ENCODE measurements at regions not wholly inside any gene's neighbourhood (a gene's known extent, or its start where the extent isn't known, plus 50 kb on each side); places are given as distances from the start of the nearest gene placed in this dataset.

DNA sequence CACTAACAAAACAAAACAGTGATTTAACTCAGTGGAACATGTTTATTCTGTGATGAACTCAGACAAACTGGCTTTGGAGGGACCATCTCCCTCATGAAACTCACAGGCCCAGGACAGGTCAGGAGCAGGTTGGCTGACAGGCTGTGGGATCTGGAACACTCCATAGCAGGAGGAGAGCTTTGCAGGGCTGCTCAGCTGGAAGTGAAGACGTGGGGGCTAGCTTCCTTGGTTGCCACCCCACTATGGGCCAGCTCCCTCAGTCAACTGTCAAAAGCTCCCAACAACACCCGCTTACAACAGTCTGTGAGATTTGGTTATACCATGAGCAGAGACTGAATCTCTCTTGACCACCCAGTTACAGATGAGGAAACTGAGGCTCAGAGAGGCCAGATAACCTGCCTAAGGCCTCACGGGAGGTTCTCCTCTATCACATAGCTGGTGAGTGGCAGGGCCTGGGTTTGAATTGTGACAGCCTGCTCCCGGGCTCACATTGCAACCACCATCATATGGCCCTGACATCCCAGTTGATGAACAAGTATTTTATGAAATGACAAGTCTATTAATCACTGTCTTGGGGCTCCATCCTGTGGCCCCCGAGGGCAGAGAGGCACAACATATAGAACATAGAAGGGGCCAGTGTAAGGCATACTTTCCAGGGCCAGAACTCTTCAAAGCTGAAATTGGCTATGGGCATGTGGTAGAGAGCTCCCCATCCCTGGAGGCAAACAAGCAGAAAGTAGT, 473.4 kb downstream of the MN1 start:
- intact Hi-C loops (cut with DNase I), result no loop called here
- no peak overlapping the region for H3K4me3 ChIP-seq
- no peaks in the 10 kb centered on the region for H3K9me3 ChIP-seq
- WGBS, 3 donors, result 80 to 97% (median 89%) methylated on average over 5 of the region's 5 CpGs
- H3K36me3 ChIP-seq, result no peaks in the 10 kb centered on the region
- H3K4me1 ChIP-seq (ENCODE audit: insufficient read depth), result peaks cover 9% of the 10 kb centered on the region
- H3K27me3 ChIP-seq, result no peaks in the 10 kb centered on the region
- TF ChIP-seq POLR2A (IDR thresholded peaks at IDR 0.05) (no peak), EP300 (IDR thresholded peaks at IDR 0.05) (no peak)
- TF ChIP-seq, protein P1, sequence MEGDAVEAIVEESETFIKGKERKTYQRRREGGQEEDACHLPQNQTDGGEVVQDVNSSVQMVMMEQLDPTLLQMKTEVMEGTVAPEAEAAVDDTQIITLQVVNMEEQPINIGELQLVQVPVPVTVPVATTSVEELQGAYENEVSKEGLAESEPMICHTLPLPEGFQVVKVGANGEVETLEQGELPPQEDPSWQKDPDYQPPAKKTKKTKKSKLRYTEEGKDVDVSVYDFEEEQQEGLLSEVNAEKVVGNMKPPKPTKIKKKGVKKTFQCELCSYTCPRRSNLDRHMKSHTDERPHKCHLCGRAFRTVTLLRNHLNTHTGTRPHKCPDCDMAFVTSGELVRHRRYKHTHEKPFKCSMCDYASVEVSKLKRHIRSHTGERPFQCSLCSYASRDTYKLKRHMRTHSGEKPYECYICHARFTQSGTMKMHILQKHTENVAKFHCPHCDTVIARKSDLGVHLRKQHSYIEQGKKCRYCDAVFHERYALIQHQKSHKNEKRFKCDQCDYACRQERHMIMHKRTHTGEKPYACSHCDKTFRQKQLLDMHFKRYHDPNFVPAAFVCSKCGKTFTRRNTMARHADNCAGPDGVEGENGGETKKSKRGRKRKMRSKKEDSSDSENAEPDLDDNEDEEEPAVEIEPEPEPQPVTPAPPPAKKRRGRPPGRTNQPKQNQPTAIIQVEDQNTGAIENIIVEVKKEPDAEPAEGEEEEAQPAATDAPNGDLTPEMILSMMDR (IDR thresholded peaks at IDR 0.05), result no peak
- DNase-seq, result no peak
- H3K27ac ChIP-seq, result no peak overlapping the region

DNA sequence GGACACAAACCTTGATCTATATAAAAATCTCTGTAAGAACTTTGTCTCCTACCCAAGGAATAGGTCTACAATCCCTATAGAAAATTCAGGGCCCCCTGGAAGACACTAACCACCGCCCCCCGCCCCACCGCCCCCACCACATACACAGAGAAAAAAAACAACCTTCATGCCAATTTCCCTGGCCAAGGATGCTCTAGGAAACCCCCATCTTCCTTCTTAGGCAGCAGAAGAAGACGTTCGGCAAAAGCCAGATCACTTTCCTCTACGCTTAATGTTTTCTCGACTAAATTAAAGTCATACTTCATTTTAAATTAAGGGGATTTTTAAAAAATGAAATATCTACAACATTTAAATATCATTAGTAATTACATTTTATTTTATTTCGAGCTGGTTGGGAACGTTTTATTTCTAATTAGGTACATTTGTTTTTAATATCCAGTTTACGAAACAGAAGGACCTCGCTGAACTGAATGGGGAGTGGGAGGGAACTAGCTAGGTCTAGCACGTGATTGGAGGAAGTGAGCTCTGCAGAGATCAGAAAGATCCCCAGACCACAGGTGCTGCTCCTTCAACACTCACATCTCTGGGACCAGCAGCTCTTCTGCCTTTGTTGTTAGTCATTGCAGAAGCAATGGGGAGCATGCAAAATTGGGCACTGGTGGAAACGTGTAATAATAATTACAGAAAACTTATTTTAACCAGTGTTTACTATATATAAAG, 472.3 kb downstream of the MN1 start:
- intact Hi-C loops (cut with DNase I), result no loop called here
- H3K9me3 ChIP-seq, result no peaks in the 10 kb centered on the region
- DNase-seq, result no peak
- H3K27ac ChIP-seq, result no peak overlapping the region
- no peaks in the 10 kb centered on the region for H3K36me3 ChIP-seq
- TF ChIP-seq, protein P1 (IDR thresholded peaks at IDR 0.05), result no peak
- no peak for TF ChIP-seq POLR2A (IDR thresholded peaks at IDR 0.05)
- no peak for TF ChIP-seq EP300 (IDR thresholded peaks at IDR 0.05)
- H3K27me3 ChIP-seq, result no peaks in the 10 kb centered on the region
- 5 to 8% (median 5%) methylated on average over 13 of the region's 13 CpGs for WGBS, 3 donors
- H3K4me3 ChIP-seq, result no peak overlapping the region
- H3K4me1 ChIP-seq (ENCODE audit: insufficient read depth), result peaks cover 9% of the 10 kb centered on the region

DNA sequence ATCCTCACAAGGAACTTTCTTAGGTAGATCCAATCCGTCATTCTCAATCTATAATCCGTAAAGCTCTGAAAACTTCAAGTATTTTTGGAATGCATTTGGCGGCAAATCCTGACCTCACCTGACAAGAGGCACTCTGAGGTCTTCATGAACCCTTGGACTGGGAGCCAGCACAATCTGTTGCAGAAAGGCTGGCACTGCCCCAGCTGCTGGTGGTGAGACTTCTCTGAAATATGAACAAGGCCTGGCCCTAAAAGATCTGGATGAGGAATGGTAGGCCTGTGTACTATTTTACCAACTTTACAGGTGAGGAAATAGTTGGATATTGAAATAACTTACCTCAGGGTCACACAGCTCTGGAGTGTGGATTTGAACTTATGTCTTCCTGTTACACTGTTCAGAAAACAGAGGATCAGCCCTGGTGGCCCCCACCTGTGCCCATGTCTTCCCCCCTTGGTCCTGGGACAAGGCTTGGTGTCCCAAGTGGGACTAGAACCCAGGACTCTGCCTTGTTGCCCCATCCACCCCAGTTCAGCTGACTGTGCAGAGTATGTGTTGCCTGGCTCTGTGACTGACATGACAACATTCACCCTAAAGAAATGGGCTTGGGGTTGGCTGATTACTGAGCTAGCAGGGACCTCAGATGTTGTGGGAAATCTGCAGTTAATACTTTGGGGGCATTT, 471.4 kb downstream of the MN1 start:
- peaks cover 9% of the 10 kb centered on the region for H3K4me1 ChIP-seq (ENCODE audit: insufficient read depth)
- intact Hi-C loops (cut with DNase I), result no loop called here
- no peak overlapping the region for H3K4me3 ChIP-seq
- no peaks in the 10 kb centered on the region for H3K27me3 ChIP-seq
- TF ChIP-seq POLR2A (IDR thresholded peaks at IDR 0.05) (no peak), EP300 (IDR thresholded peaks at IDR 0.05) (no peak)
- TF ChIP-seq, protein P1 (IDR thresholded peaks at IDR 0.05), result no peak
- no peaks in the 10 kb centered on the region for H3K36me3 ChIP-seq
- DNase-seq, result no peak
- no peaks in the 10 kb centered on the region for H3K9me3 ChIP-seq
- H3K27ac ChIP-seq, result no peak overlapping the region
- WGBS, 3 donors, result 81 to 92% (median 91%) methylated on average over 3 of the region's 3 CpGs

DNA sequence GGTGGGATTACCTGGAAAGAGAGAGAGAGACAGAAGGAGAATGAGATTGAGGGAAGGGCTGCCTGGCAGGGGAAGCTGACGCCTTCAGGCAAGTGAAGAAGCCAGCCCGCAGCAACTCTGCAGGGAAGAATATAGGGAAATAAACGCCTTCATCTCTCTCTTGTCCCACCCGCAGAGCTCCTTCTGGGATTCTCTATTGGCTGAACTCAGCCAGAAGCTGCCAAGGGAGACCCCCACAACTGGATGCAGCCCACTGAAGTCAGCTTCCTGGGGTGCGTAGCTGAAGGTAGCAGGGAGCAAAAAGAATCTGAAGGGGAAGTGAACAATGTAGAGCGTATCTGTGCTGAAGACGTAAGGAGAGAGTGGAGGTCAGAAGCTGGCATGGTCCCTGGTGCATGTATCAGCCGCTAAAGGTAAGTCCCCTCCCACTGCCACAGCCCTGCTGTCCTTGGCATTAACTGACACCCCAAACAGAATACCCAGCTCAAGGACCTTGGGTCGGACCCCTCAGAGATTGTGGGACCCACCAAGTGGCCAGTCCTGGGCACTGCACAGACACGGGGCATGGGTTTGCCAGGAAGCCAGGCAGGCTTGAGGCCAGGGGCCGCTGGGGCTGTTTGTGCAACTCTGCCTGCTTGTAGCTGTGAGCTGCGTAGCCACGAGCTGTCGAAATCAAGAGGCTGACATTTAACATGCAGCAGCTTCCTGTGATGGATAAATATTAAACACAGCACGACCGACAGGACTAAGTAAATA, 469.9 kb downstream of the MN1 start:
- H3K4me3 ChIP-seq, result no peak overlapping the region
- 34 to 43% (median 37%) methylated on average over 16 of the region's 16 CpGs for WGBS, 3 donors
- TF ChIP-seq POLR2A (IDR thresholded peaks at IDR 0.05), result no peak
- TF ChIP-seq, protein P1 (IDR thresholded peaks at IDR 0.05), result peak in 1 of 3 donors; percentile 40
- TF ChIP-seq EP300 (IDR thresholded peaks at IDR 0.05), result no peak

More for the DNA sequence above, 469.9 kb downstream of the MN1 start:
- intact Hi-C loops (cut with DNase I), result no loop called here
- DNase-seq, result peak in 4 of 5 donors; percentile 51 to 76 (median 68)
- H3K9me3 ChIP-seq, result no peaks in the 10 kb centered on the region
- H3K4me1 ChIP-seq (ENCODE audit: insufficient read depth), result peaks cover 9% of the 10 kb centered on the region
- H3K36me3 ChIP-seq, result no peaks in the 10 kb centered on the region
- no peaks in the 10 kb centered on the region for H3K27me3 ChIP-seq
- no peak overlapping the region for H3K27ac ChIP-seq
